IMR-90 (cell line): ENCODE measurements at regions not wholly inside any gene's neighbourhood (a gene's known extent, or its start where the extent isn't known, plus 50 kb on each side); places are given as distances from the start of the nearest gene placed in this dataset.

Experiments
- ATAC-seq: fragments of 200-7000 bp; cut with Tn5 transposase; 2 replicates; pipeline ENCODE4 v1.9.1; 2020; ENCODE audit warnings: low read depth, mild to moderate bottlenecking, moderate library complexity
- BruUV-seq: library from RNA; stranded (reverse); fragments of 400-500 nt; replicated peaks from 2 replicates; lab custom pipeline; 2021; lab: Mats Ljungman, UMichigan
- CTCF ChIA-PET: fragments of 300-600 bp; formaldehyde crosslinking; extraction: SDS; loops from one replicate; lab custom pipeline; 2021; ENCODE audit warnings: antibody characterized with exemption; lab: Yijun Ruan, JAX
- POLR2A ChIA-PET: fragments of 300-600 bp; sonication (Branson Sonifier 250); formaldehyde crosslinking; loops from one replicate; lab custom pipeline; 2022; ENCODE audit warnings: antibody characterized with exemption; ENCODE audit not compliant: unreplicated experiment; lab: Charles Lee
- DNase-seq: peaks from one replicate; pipeline ENCODE4 v3.0.0; 2013
- H2AFZ ChIP-seq: replicated peaks from 2 replicates; pipeline ENCODE3; 2013; ENCODE audit warnings: low read length, mild to moderate bottlenecking; ENCODE audit not compliant: poor library complexity
- H2AK5ac ChIP-seq: 2 replicates; pipeline ENCODE4 v1.6.1; 2013; ENCODE audit warnings: low read depth, low read length, inconsistent platforms
- H2AK9ac ChIP-seq: replicated peaks from 2 replicates; pipeline ENCODE3; 2013; ENCODE audit warnings: mild to moderate bottlenecking, low read depth, low read length, moderate library complexity; ENCODE audit not compliant: poor library complexity
- H2BK120ac ChIP-seq: 2 replicates; pipeline ENCODE4 v1.6.1; 2013; ENCODE audit warnings: low read depth, low read length, inconsistent platforms
- H2BK15ac ChIP-seq: 3 replicates; pipeline ENCODE4 v1.6.1; 2013; ENCODE audit warnings: low read depth, low read length, inconsistent platforms
- H2BK20ac ChIP-seq: 2 replicates; pipeline ENCODE4 v1.6.1; 2013; ENCODE audit warnings: low read depth, mild to moderate bottlenecking, inconsistent platforms, low read length, moderate library complexity
- H2BK5ac ChIP-seq: 2 replicates; pipeline ENCODE4 v1.6.1; 2013; ENCODE audit warnings: mild to moderate bottlenecking, low read depth, low read length, inconsistent platforms; ENCODE audit not compliant: poor library complexity, severe bottlenecking
- H3K14ac ChIP-seq: replicated peaks from 2 replicates; pipeline ENCODE4 v1.6.1; 2013; ENCODE audit warnings: low read depth, low read length, inconsistent platforms
- H3K18ac ChIP-seq: 2 replicates; pipeline ENCODE4 v1.6.1; 2013; ENCODE audit warnings: low read depth, low read length, control low read depth
- H3K23ac ChIP-seq: 2 replicates; pipeline ENCODE4 v1.6.1; 2013; ENCODE audit warnings: low read depth, low read length, inconsistent platforms
- H3K27ac ChIP-seq: 2 replicates; pipeline ENCODE4 v1.5.1; 2013; ENCODE audit warnings: mild to moderate bottlenecking, control low read depth, low read length; ENCODE audit not compliant: insufficient read depth
- H3K27me3 ChIP-seq: 2 replicates; pipeline ENCODE4 v1.6.1; 2013; ENCODE audit warnings: low read length; ENCODE audit not compliant: control insufficient read depth, insufficient read depth
- H3K36me3 ChIP-seq: 2 replicates; pipeline ENCODE4 v1.6.1; 2013; ENCODE audit warnings: low read length, mixed read lengths; ENCODE audit not compliant: control insufficient read depth, insufficient read depth
- H3K4ac ChIP-seq: 2 replicates; pipeline ENCODE4 v1.6.1; 2013; ENCODE audit warnings: low read depth, low read length, inconsistent platforms
- H3K4me1 ChIP-seq: 2 replicates; pipeline ENCODE4 v1.6.1; 2013; ENCODE audit warnings: low read length, mixed read lengths; ENCODE audit not compliant: control insufficient read depth, insufficient read depth
- H3K4me2 ChIP-seq: 2 replicates; pipeline ENCODE4 v1.6.1; 2013; ENCODE audit warnings: low read depth, mild to moderate bottlenecking, control low read depth, low read length, moderate library complexity
- H3K4me3 ChIP-seq: 2 replicates; pipeline ENCODE4 v1.5.1; 2013; ENCODE audit warnings: low read depth, mild to moderate bottlenecking, control low read depth, low read length, moderate library complexity; ENCODE audit not compliant: insufficient read depth
- H3K56ac ChIP-seq: 2 replicates; pipeline ENCODE4 v1.6.1; 2013; ENCODE audit warnings: low read length, inconsistent platforms; ENCODE audit not compliant: insufficient read depth; ENCODE audit errors: extremely low read depth
- H3K79me1 ChIP-seq, 2 experiments: 2 replicates each; pipeline ENCODE4 v1.6.1; 2013; ENCODE audit warnings: low read length in 2 of 2, inconsistent platforms in 1 of 2, low read depth in 1 of 2
- H3K9ac ChIP-seq: 2 replicates; pipeline ENCODE4 v1.6.1; 2013; ENCODE audit warnings: low read depth, low read length, control low read depth
- H3K9me1 ChIP-seq: 2 replicates; pipeline ENCODE4 v1.6.1; 2013; ENCODE audit warnings: low read length, inconsistent platforms; ENCODE audit not compliant: insufficient read depth
- H3K9me3 ChIP-seq: 2 replicates; pipeline ENCODE4 v1.6.1; 2013; ENCODE audit warnings: low read length; ENCODE audit not compliant: control insufficient read depth, insufficient read depth
- H4K20me1 ChIP-seq: 2 replicates; pipeline ENCODE4 v1.6.1; 2013; ENCODE audit warnings: low read length, inconsistent platforms; ENCODE audit not compliant: insufficient read depth
- H4K5ac ChIP-seq: 2 replicates; pipeline ENCODE4 v1.6.1; 2013; ENCODE audit warnings: mild to moderate bottlenecking, low read depth, low read length, control low read depth
- H4K8ac ChIP-seq, 2 experiments: 2 replicates each; pipeline ENCODE4 v1.6.1; 2013; ENCODE audit warnings: low read depth in 2 of 2, low read length in 2 of 2, control low read depth in 1 of 2, inconsistent platforms in 1 of 2
- H4K91ac ChIP-seq: 2 replicates; pipeline ENCODE4 v1.6.1; 2013; ENCODE audit warnings: low read depth, low read length, inconsistent platforms; ENCODE audit not compliant: insufficient read depth
- BHLHE40 ChIP-seq: fragments of 150-350 bp; IDR thresholded peaks from 2 replicates; pipeline ENCODE4 v1.6.1; 2016; ENCODE audit warnings: mild to moderate bottlenecking, low read depth, low read length
- CHD1 ChIP-seq: IDR thresholded peaks from 2 replicates; pipeline ENCODE4 v1.6.1; 2012; ENCODE audit warnings: low read depth, low read length, improper control_type of control experiment
- MAFK ChIP-seq: IDR thresholded peaks from 2 replicates; pipeline ENCODE4 v1.6.1; 2012; ENCODE audit warnings: low read depth, low read length, improper control_type of control experiment
- MAZ ChIP-seq: IDR thresholded peaks from 2 replicates; pipeline ENCODE4 v1.6.1; 2012; ENCODE audit warnings: low read depth, mild to moderate bottlenecking, low read length, improper control_type of control experiment, moderate library complexity, borderline replicate concordance
- MXI1 ChIP-seq: IDR thresholded peaks from 2 replicates; pipeline ENCODE4 v1.6.1; 2012; ENCODE audit warnings: low read depth, mild to moderate bottlenecking, low read length, moderate library complexity, borderline replicate concordance
- NFE2L2 ChIP-seq: fragments of 150-350 bp; IDR thresholded peaks from 2 replicates; pipeline ENCODE4 v1.6.1; 2016; ENCODE audit warnings: low read depth, mild to moderate bottlenecking, low read length
- POLR2A ChIP-seq: IDR thresholded peaks from 2 replicates; pipeline ENCODE4 v1.6.1; 2012; ENCODE audit warnings: mild to moderate bottlenecking, low read depth, low read length
- RAD21 ChIP-seq: IDR thresholded peaks from 2 replicates; pipeline ENCODE4 v1.6.1; 2012; ENCODE audit warnings: low read length, improper control_type of control experiment
- RCOR1 ChIP-seq: IDR thresholded peaks from 2 replicates; pipeline ENCODE4 v1.6.1; 2012; ENCODE audit warnings: mild to moderate bottlenecking, low read length, improper control_type of control experiment; ENCODE audit not compliant: insufficient replicate concordance
- RFX5 ChIP-seq: IDR thresholded peaks from 2 replicates; pipeline ENCODE4 v1.8.0; 2012; ENCODE audit warnings: low read depth, mild to moderate bottlenecking, low read length, moderate library complexity
- SMC3 ChIP-seq: fragments of 150-350 bp; IDR thresholded peaks from 2 replicates; pipeline ENCODE4 v1.6.1; 2016; ENCODE audit warnings: low read depth, mild to moderate bottlenecking, antibody characterized with exemption, low read length, moderate library complexity
- WGBS, 2 experiments: methylation state at CpG; one replicate each; pipeline versions ENCODE4 v1.1.5 to v1.1.7; 2013; ENCODE audit warnings: missing lambda C conversion rate in 2 of 2; ENCODE audit not compliant: insufficient read length in 1 of 2; ENCODE audit errors: extremely low coverage in 2 of 2; 5-methylcytosine and 5-hydroxymethylcytosine counted together
- dilution Hi-C: fragments of 300-500 bp; cut with HindIII; formaldehyde crosslinking; loops from one replicate; pipeline ENCODE4 v1.14.3; 2018; ENCODE audit warnings: low sequenced_read_pairs; ENCODE audit not compliant: unreplicated experiment
- in situ Hi-C: fragments of 300-500 bp; cut with MboI; formaldehyde crosslinking; loops from 3 replicates; pipeline ENCODE4 v1.14.3; 2019; ENCODE audit warnings: low sequenced_read_pairs, inconsistent platforms, mixed read lengths
- intact Hi-C: fragments of 100-400 bp; cut with micrococcal nuclease; formaldehyde crosslinking; loops from 2 replicates; pipeline ENCODE4 v1.10.0; 2022
- TF ChIP-seq, protein P1 (sequence below): conservative IDR thresholded peaks from 2 replicates; pipeline ENCODE4 v1.5.1; 2012; ENCODE audit warnings: mild to moderate bottlenecking, low read depth, low read length, improper control_type of control experiment
- TF ChIP-seq, protein P2 (sequence below): fragments of 150-350 bp; IDR thresholded peaks from 2 replicates; pipeline ENCODE4 v1.6.1; 2017; ENCODE audit warnings: mild to moderate bottlenecking, antibody characterized with exemption, low read length, low read depth
- TF ChIP-seq, protein P3 (sequence below): fragments of 150-350 bp; IDR thresholded peaks from 2 replicates; pipeline ENCODE4 v1.6.1; 2016; ENCODE audit warnings: low read depth, mild to moderate bottlenecking, low read length, moderate library complexity, borderline replicate concordance

DNA sequence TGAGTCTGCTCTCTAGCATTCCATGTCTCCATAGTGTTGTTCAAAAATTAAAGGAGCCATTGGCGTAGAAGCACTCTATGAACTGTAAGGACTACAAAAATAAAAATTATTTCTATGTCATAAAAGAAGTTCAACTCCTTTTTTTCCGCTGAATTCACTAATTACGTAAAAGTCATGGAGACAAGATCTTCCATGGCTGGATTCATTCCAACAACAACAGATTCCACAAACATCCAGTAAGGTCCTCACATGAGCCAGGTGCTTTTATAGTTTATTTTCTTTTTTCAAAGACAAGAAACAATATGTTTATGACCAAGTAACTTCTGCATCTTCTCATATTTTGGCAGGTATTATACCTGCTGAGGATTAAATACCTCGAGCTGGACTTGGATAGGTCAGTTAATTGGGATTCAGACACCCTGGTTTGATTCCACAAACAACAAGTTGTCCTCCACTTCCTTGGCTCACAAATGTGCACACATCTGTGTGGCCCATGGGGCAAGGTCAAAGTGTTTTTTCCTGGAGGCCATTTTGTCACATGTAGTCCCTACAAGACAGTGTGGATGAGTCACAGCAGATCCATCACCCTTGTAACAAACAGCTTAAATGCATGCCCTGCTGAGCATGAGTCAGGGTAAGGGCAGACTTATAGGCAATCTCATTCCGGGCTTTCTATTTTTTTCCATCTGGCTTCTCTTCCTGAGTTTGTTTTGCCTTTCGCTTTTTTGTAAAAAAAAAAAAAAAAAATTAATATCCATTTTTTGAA is 475.6 kb downstream of the COG6 start:
- no CpG with 5 or more reads among the region's 6 CpGs for WGBS, 2 experiments
- no peaks in the 10 kb centered on the region for H3K4me1 ChIP-seq
- H2BK20ac ChIP-seq, result no peak overlapping the region
- H3K4ac ChIP-seq, result no peak overlapping the region
- H3K27me3 ChIP-seq, result no peaks in the 10 kb centered on the region
- intact Hi-C loops, result no loop called here
- H3K36me3 ChIP-seq, result no peaks in the 10 kb centered on the region
- H2BK120ac ChIP-seq, result no peak overlapping the region
- no peak overlapping the region for H3K4me3 ChIP-seq
- no peaks in the 10 kb centered on the region for H4K20me1 ChIP-seq
- in situ Hi-C loops, result no loop called here
- H3K27ac ChIP-seq, result no peak overlapping the region
- POLR2A ChIA-PET, result no interaction called here
- BruUV-seq, result no TSS peak
- H3K9me1 ChIP-seq, result no peaks in the 10 kb centered on the region
- H2AK5ac ChIP-seq, result no peak overlapping the region
- ATAC-seq (no peak), DNase-seq (no peak)
- dilution Hi-C loops, result no loop called here
- no peak overlapping the region for H3K14ac ChIP-seq
- H2BK15ac ChIP-seq, result no peak overlapping the region
- TF ChIP-seq POLR2A (no peak), CHD1 (no peak), RAD21 (no peak), RCOR1 (no peak), NFE2L2 (no peak), MXI1 (no peak), BHLHE40 (no peak), MAFK (no peak), RFX5 (no peak), SMC3 (no peak), MAZ (no peak)
- TF ChIP-seq, protein P1, sequence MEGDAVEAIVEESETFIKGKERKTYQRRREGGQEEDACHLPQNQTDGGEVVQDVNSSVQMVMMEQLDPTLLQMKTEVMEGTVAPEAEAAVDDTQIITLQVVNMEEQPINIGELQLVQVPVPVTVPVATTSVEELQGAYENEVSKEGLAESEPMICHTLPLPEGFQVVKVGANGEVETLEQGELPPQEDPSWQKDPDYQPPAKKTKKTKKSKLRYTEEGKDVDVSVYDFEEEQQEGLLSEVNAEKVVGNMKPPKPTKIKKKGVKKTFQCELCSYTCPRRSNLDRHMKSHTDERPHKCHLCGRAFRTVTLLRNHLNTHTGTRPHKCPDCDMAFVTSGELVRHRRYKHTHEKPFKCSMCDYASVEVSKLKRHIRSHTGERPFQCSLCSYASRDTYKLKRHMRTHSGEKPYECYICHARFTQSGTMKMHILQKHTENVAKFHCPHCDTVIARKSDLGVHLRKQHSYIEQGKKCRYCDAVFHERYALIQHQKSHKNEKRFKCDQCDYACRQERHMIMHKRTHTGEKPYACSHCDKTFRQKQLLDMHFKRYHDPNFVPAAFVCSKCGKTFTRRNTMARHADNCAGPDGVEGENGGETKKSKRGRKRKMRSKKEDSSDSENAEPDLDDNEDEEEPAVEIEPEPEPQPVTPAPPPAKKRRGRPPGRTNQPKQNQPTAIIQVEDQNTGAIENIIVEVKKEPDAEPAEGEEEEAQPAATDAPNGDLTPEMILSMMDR, result no peak
- TF ChIP-seq, protein P2, sequence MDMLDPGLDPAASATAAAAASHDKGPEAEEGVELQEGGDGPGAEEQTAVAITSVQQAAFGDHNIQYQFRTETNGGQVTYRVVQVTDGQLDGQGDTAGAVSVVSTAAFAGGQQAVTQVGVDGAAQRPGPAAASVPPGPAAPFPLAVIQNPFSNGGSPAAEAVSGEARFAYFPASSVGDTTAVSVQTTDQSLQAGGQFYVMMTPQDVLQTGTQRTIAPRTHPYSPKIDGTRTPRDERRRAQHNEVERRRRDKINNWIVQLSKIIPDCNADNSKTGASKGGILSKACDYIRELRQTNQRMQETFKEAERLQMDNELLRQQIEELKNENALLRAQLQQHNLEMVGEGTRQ, result no peak
- TF ChIP-seq, protein P3, sequence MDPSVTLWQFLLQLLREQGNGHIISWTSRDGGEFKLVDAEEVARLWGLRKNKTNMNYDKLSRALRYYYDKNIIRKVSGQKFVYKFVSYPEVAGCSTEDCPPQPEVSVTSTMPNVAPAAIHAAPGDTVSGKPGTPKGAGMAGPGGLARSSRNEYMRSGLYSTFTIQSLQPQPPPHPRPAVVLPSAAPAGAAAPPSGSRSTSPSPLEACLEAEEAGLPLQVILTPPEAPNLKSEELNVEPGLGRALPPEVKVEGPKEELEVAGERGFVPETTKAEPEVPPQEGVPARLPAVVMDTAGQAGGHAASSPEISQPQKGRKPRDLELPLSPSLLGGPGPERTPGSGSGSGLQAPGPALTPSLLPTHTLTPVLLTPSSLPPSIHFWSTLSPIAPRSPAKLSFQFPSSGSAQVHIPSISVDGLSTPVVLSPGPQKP, result no peak
- no peak overlapping the region for H2AK9ac ChIP-seq
- no peak overlapping the region for H4K91ac ChIP-seq
- no peak overlapping the region for H3K23ac ChIP-seq
- no peak overlapping the region for H4K8ac ChIP-seq
- H3K18ac ChIP-seq, result no peak overlapping the region
- peaks cover 4% of the 10 kb centered on the region; the same call in 1 of the 2 replicates for H3K9me3 ChIP-seq
- H4K5ac ChIP-seq, result no peak overlapping the region
- H3K4me2 ChIP-seq, result no peak overlapping the region
- CTCF ChIA-PET, result no interaction called here
- no peak overlapping the region for H3K56ac ChIP-seq
- no peak overlapping the region for H2AFZ ChIP-seq
- no peak overlapping the region for H3K9ac ChIP-seq
- no peak overlapping the region for H2BK5ac ChIP-seq
- no peaks in the 10 kb centered on the region for H3K79me1 ChIP-seq
